ENCODE measurements at regions not wholly inside any gene's neighbourhood (a gene's known extent, or its start where the extent isn't known, plus 50 kb on each side); places are given as distances from the start of the nearest gene placed in this dataset.
"Not testable (repeated sequence)": the region's sequence is repeated elsewhere in the genome, so short reads cannot be mapped to it uniquely, and the experiment has no call there.

DNA sequence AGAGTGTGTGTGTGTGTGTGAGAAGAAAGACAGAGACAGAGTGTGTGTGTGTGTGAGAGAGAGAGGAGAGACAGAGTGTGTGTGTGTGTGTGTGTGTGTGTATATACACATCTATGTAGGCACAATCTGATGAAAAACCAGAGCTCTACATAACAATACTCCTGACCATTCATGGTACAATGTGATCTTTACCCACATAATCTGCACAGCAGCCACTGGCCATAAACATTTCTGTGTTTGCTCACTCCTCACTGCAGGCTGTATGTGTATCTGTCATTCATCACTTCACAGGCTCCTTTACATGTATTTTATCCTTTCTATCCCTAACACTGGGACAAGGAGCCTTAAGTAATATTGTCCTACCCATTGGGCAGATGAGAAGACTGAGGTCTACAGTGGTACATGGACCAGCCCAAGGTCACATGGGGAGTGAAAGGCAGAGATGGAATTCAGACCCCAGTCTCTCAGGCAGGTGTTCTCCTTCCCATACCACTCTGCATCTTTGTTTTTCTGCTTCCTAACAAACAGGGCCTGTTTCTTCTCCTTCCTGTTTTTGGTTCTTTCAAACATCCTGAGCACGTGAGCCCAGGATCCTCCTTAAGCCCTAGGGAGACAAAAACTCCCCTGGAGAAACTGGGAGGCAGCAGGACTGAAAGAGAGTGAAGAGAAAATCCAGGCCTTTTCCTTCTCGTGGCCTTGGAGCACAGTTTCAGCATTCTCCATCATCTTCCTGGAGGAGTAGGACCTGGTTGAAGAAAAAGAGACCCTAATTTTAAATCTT lies 201.7 kb upstream of the MSX2 start:
- no peak for DNase-seq (ENCODE audit: low read depth)

DNA sequence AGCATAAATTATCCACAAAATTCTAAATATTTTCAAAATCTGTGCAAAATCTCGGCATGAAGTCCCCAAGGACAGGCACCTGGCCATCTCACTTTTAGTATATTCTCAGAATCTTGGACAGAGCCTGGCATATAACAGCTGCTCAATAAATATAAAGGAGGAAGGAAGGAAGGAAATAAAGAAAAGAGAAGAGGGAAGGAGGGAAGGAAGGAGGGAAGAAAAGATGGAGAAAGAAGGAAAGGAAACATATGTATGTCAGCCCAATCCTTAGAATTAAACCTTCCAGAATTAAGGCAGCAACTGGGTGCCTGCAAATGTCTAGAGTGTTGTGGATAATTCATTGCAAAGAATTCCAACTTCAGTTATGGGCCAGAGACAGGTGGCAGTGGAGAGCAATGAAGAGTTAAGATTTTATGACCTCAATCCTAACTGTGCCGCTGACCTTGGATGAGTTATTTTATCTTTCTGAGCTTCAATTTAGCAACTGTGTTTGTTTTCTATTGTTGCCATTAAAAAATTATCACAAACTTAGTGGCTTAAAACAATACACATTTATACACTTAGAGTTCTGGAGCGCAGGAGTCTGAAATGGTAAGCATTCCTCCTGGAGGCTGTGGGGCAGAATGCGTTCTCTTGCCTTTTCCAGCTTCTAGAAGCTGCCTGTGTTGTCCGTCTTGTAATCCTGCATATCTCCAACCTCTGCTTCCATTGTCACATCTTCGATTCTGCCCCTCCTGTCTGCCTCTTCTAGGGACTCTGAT lies 200.9 kb upstream of the MSX2 start:
- DNase-seq (ENCODE audit: low read depth), result no peak

DNA sequence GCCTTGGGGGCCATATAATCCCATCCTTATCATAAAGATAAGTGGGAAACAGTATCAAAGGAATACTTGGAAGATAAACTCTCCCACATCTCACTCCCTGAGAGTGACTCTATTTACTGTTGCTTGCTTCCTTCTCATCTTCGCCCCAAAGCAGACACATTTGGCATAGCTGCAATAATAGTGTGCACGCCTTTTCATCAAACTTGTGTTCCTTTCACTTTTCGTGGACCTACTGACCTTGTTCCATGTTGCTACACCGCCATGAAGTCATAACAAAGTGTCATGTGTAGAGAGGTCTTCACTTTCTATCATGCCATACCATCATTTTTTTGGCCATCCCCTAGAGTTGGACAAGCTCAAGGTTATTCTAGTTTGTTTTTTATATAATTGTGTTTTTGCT lies 200.0 kb upstream of the MSX2 start:
- DNase-seq (ENCODE audit: low read depth), result no peak

DNA sequence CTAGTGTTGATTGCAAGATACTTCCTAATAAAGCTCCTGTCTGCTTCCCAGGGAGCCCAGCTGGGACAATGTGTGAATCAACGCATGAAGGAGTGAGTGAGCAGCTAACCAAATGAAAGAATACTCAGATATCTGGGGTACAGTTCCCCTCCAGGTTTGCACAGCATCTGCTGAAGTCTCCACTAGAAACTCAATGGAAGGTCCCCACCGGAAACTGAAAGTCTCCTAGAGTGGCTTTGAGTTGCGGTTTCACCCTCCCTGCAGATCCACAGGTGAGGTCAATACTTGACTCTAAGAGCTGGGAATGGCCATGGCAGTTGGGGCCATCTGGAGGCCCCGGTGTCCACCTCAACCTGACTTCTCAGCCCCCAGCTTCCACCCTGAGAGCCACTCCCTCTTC lies 198.2 kb upstream of the MSX2 start:
- no peak for DNase-seq (ENCODE audit: low read depth)

DNA sequence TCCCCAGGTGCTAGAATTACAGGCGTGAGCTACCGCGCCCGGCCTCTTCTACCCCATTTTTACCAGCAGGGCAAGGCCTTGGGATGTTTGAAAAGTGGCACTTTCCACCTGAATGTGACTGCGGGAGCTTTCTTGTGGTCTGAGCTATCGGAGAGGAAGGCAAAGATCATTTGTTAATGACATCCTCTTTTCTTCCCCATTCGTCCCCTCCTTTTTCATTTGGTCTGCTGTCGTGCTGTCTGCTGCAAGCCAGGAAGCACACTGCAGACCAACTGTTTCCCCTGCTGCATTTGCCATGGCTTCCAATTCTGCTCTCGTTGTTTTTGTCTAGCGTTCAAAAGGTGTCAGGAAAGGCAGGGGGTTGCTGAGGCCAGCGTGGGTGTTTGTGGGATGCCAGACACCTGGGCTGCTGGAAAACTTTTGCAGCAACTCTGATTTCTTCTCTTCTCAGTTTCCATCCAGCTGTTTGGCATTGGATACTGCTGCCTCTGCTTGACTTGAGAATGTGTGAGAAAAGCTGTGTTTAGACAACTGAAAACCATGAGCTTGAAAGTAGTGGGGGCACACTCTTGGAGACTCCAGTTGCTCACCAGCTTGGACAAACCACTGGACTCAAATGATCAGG lies 196.4 kb upstream of the MSX2 start:
- DNase-seq (ENCODE audit: low read depth), result no peak

DNA sequence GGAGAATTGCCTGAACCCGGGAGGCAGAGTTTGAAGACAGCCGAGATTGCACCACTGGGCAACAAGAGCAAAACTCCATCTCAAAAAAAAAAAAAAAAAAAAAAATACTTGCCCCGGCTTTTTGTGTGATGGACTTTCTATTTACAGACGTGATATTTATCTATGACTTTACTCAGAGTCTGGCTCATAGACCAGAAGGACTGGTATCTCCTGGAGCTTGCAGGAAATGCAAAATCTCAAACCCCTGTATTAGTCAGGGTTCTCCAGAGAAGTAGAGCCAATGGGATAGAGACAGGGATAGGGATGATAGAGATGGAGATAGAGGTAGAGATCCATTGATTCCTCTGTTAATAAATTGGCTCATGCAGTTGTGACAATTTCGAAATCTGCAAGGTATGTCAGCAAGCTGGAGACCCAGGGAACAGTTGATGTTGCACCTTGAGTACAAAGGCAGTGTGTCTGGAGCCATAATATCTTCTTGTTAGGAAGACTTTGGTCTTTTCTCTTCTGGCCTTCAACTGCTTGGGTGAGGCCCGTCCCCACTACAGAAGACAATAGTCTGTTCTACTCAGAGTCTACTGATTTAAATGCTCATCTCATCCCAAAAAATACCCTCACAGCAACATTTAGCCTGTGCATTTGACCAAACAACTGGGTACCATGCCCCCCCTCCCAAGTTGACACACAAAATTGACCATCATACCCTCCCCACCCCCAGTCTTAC lies 195.4 kb upstream of the MSX2 start:
- DNase-seq (ENCODE audit: low read depth), result no peak

DNA sequence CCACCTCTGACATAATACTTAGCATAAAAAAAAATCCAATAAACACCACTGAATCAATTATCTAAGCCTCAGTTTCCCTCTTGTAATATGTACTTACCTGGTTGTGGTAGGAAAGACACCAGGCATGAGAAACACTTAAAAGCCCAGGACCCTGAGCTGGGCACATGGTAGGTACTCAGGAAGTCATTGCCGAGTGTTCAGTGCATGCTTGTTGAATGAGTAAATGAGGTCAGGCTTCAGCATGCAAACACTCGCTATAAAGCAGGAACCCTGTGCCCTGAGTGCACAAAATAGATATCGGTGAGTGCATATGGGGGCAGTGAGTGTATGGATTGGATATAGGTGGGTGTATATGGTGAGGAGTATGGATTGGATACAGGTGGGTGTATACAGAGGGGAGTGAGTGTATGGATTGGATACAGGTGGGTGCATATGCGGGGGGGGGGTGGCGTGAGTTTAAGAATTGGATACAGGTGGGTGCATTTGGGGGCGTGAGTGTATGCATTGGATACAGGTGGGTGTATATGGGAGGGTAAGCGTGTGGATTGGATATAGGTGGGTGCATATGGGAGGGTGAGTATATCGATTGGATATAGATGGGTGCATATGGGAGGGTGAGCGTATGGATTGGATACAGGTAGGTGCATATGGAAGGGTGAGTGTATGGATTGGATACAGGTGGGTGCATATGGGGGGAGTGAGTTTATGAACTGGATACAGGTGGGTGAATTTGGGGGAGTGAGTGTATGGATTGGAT lies 194.3 kb upstream of the MSX2 start:
- no peak for DNase-seq (ENCODE audit: low read depth)

DNA sequence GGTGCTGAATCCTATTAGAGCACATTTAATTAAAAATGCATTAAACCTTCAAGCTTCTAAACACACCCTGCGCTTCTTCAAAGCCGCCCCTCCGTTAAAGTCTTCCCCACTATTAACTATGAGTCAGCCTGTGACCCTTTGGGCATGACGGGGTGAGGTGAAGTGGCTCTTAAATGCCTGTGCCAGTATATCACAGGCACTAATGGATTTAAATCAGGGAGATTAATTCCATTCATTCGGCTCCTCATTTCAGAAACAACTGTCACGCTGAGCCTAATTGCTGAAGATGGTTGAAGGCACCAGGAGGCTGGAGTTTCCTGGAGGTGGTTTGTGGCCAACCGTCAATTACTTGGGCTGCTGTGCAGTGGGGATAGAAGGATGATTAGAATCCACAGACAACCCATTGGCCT lies 192.6 kb upstream of the MSX2 start:
- DNase-seq (ENCODE audit: low read depth), result no peak

DNA sequence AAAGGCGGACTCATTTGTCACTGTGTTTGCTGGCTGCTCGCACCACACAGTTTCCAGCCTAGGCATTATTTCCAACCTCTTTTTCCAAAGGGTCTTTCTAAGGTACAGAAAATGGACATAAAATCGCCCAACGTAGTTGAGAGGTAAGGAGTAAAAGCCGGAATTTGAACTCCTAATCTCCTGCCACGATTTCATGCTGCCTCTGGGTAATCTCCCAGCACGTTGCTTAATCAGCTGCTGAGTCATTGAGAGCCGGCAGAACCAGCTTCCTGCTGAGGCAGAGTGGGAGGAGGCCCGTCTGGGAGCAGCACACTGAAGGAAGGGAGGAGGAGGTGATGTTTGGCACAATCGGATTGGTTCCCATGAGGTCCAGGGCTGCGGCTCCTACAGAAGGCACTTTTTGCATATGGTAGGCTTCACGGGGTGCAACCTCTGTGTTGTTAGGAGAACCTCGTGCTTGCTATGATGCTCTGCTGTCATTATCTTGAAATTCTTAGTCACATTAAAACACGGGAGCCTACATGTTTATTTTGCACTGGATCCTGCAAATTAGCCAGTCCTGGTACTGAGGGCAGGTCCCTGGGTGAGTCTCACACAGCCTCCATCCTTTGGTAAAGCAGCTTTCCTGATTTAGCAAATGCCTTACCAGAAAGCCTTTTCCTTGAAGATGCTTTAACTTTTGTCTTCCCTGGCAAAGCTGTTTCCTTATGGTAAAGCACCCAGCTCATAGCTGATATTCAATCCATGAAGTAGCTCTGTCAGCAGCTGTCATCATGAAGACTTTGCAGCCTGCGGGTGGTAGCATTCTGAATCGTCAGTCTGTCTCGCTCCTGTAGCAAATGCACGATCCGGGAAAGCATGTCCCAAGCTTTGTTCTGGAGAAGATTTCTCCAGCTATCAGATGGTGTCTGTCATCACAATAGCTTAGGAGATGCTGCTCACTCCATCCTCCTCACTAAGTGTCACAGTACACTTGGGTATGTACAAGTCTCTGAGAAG lies 191.6 kb upstream of the MSX2 start:
- DNase-seq (ENCODE audit: low read depth), result no peak

DNA sequence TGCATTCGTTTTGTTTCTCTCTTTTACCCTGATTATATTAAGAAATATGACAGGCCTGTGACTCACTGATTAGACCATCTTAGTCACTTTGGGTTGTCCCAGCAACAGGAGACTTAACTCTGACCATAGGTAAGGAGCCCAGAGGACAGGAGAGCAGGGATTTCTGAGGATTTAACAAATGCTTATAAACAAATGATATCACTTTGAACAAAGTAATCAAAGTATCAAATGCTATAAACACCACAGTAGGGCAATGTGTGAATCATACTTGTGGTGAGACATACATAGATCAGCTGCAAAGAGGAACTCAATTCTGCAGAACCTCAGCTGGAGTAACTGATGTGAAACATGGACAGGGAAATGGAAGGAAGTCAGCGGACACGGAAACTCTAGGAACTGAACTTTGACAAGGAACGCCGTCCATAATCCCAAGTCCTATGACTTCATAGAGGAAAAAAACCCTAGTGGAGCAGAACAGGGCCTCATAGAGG lies 190.6 kb upstream of the MSX2 start:
- no peak for DNase-seq (ENCODE audit: low read depth)

DNA sequence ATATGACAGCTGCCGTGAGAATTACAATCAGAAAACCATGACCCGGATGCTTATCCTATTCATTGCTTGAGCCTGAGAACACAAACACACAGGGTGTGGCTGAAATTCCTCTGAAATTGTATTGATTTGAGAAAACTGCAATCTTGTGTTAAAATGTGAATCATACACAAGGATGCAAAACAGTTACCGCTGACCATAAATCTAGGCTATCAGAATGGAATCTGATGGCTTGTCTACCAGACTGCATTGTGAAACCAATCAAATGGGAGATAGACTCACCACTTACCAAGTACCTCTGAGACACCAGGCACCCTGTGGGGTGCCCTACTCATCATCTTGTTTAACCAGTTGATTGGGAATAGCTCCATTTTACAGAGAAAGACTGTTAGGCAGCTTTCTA lies 188.7 kb upstream of the MSX2 start:
- no peak for DNase-seq (ENCODE audit: low read depth)

DNA sequence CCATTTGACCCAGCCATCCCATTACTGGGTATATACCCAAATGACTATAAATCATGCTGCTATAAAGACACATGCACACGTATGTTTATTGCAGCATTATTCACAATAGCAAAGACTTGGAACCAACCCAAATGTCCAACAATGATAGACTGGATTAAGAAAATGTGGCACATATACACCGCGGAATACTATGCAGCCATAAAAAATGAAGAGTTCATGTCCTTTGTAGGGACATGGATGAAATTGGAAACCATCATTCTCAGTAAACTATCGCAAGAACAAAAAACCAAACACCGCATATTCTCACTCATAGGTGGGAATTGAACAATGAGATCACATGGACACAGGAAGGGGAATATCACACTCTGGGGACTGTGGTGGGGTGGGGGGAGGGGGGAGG lies 184.6 kb upstream of the MSX2 start:
- DNase-seq (ENCODE audit: low read depth), result not testable (repeated sequence)

DNA sequence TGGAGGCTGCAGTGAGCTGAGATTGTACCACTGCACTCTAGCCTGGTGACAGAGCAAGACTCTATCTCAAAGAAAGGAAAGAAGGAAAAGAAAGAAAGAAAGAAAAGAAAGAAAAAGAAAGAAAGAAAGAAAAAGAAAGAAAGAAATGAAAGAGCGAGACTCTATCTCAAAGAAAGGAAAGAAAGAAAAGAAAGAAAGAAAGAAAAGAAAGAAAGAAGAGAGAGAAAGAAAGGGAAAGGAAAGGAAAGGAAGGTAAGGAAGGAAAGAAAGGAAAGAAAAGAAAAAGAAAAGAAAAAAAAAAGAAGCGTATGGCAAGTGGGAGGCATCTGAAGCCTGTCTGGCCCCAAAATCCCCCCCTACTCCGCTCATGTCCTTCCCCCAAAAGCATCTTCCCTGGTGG lies 182.3 kb upstream of the MSX2 start:
- no peak for DNase-seq (ENCODE audit: low read depth)

DNA sequence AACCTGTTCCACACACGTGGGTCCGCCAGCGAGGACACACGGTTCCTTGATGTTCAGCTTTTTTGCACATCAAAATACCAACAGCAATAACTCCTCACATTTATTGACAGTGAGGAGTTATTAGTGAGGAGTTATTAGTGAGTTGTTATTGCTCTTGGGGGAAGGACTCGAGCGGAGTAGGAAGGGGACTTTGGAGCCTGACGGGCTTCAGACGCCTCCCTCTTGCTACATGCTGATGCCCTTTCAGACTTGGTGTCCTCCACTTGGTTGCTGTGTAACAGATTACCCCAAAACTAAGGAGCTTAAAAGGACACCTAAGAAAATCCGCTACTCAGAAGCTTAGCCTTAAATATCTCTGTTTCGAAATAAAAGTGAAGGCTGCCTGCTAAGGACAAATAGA lies 181.9 kb upstream of the MSX2 start:
- no peak for DNase-seq (ENCODE audit: low read depth)

DNA sequence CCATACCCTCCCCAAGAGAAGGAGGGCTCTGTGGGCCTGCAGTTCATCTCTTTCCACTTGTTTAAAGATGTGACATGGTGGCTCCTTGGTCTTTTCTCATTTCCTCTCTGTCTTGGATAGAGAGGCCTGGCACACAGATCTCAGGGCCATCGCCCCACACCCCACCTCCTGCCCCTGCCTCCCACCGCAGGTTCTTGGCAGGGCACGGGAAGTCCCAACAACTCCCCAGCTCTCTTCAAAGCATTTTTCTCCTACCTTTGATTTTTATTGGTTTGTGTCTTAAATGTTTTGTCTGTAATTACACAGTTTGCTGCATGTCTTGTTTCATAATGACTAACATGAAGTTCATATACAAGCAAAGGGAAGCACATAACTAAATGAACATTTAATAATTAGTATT lies 178.5 kb upstream of the MSX2 start:
- no peak for DNase-seq (ENCODE audit: low read depth)

DNA sequence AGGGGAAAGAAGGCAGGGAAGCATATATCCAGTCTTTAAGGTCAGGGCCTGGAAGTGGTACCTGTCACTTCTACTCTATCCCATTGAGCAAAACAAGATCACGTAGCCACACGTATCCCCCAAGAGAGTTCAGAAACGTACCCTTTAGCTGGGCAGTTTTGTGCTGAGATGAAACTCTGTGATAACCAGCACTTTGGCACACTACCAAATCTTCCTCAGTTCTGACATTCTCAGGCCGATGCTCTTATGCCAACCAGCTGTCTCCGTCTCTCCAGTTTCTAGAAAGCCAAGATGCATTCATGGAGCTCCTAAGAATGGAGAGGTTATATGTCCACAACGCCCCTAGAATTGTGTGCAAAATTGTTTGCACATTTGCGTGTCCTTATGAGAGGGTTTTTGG lies 176.6 kb upstream of the MSX2 start:
- no peak for DNase-seq (ENCODE audit: low read depth)

DNA sequence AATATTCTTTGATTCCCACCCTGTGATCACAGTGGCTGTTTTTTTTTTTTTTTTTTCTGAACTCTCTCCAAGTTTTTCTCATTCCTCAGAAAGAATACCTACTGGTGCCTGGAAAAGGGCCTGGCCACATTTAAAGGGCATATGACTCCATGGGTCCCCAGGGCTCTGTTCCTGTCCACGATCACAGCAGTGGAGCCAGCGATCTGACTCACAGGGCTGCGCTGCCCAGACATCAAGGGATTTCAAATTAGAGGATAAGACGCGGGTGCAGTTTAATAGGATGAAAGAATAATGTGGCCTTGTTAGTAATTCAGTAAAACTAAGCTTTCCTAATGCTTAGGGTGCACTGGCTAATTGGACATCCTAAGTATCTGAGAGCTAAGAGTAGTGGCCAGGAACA lies 175.1 kb upstream of the MSX2 start:
- no peak for DNase-seq (ENCODE audit: low read depth)

DNA sequence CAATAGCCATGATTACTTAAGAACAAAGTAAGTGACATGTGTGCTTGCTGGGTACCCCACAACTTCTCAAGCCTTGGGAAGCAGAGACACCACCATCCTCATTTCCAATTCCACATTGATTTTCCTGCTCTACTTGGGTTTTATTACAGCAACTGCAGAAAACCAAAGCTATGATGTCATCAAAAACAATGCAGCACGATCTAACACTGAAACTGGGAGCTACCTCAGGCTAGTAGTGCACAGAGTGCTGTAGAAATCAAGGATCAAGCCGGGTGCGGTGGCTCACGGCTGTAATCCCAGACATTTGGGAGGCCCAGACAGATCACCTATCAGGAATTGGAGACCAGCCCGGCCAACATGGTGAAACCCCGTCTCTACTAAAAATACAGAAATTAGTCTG lies 174.4 kb upstream of the MSX2 start:
- DNase-seq (ENCODE audit: low read depth), result no peak

DNA sequence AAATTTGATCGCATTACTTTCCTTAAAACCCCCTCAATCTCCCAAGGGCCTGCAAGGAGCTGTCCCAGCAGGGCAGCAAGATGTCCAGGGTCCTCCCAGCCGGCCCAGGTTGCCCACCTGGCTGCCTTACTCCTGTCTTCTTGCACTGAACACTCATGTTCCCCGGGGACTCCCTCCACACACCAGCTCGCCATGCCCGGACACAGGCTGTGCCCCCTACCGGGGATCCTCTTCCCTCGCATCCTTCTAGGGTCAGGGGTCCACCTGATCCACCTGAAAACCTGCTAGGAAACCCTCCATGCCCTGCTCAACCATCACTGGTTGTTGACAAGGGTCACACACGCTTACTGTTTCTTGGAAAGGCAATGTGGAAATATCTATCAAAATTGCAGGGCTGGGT lies 172.0 kb upstream of the MSX2 start:
- no peak for DNase-seq (ENCODE audit: low read depth)

DNA sequence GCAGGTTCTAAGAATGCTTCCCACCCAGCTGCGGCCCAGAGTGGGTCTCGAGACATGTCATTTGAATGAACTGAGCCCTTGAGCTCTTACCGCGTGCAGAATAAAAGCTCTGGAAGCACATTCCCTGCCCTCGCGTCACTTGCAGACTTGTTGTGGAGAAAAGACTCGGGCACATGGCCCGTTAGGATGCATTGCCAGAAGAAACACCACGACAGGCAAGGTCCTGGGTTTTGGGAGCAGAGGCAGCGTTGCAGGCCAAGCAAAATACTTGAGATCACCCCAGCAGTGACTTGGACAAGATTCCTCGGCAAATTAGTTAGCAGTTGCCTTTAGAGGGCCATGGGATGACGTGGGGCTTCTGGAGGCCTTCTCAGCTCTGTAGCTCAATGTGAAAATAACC lies 170.8 kb upstream of the MSX2 start:
- no peak for DNase-seq (ENCODE audit: low read depth)

Measured in stimulated activated CD8-positive, alpha-beta memory T cell treated with anti-CD3 and anti-CD28 coated beads, Interleukin-15, amount 100 ng/mL, for 24 hours (primary cell).